H1 (cell line): ENCODE measurements at regions not wholly inside any gene's neighbourhood (a gene's known extent, or its start where the extent isn't known, plus 50 kb on each side); places are given as distances from the start of the nearest gene placed in this dataset.

Experiments
- BRCA1 ChIP-seq: IDR thresholded peaks from 2 replicates; pipeline ENCODE4 v1.6.1; 2012; ENCODE audit warnings: low read depth, low read length, improper control_type of control experiment
- CHD7 ChIP-seq: fragments of 300-600 bp; sonication (generic); IDR thresholded peaks from 2 replicates; pipeline ENCODE4 v1.7.1; 2012; ENCODE audit warnings: low read length, moderate library complexity, mild to moderate bottlenecking, inconsistent platforms; ENCODE audit not compliant: insufficient replicate concordance
- CTBP2 ChIP-seq: IDR thresholded peaks from 2 replicates; pipeline ENCODE4 v1.7.0; 2011; ENCODE audit warnings: borderline replicate concordance, mild to moderate bottlenecking, moderate library complexity, mixed read lengths, low read length; ENCODE audit not compliant: insufficient read depth, insufficient read length
- EGR1 ChIP-seq: IDR thresholded peaks from 2 replicates; pipeline ENCODE4 v1.6.1; 2011; ENCODE audit warnings: low read depth, low read length, borderline replicate concordance
- JUN ChIP-seq: IDR thresholded peaks from 2 replicates; pipeline ENCODE4 v1.6.1; 2011; ENCODE audit warnings: low read depth, mild to moderate bottlenecking, improper control_type of control experiment, low read length
- JUND ChIP-seq: IDR thresholded peaks from 2 replicates; pipeline ENCODE4 v1.6.1; 2011; ENCODE audit warnings: mild to moderate bottlenecking, improper control_type of control experiment, low read length
- KDM4A ChIP-seq: IDR thresholded peaks from one replicate; pipeline ENCODE4 v1.7.1; 2012; ENCODE audit warnings: low read depth, mild to moderate bottlenecking, moderate library complexity, low read length, inconsistent platforms; ENCODE audit not compliant: severe bottlenecking
- MAX ChIP-seq: IDR thresholded peaks from 2 replicates; pipeline ENCODE4 v1.6.1; 2012; ENCODE audit warnings: inconsistent platforms
- NRF1 ChIP-seq: IDR thresholded peaks from 2 replicates; pipeline ENCODE4 v1.6.1; 2011; ENCODE audit warnings: mild to moderate bottlenecking, low read depth, low read length, improper control_type of control experiment
- PHF8 ChIP-seq: fragments of 200-600 bp; sonication (generic); conservative IDR thresholded peaks from 2 replicates; pipeline ENCODE4 v1.7.1; 2012; ENCODE audit warnings: low read depth, mild to moderate bottlenecking, inconsistent platforms, low read length, moderate library complexity
- SIN3A ChIP-seq, 2 experiments: IDR thresholded peaks in 1 of 2; conservative IDR thresholded peaks in 1 of 2; 2 replicates each; pipeline ENCODE4 v1.6.1; 2011 to 2012; ENCODE audit warnings: low read length in 2 of 2, improper control_type of control experiment in 1 of 2, low read depth in 1 of 2, mild to moderate bottlenecking in 1 of 2

GRCh38 chr11:42049186-42049585, 589.7 kb upstream of the LRRC4C start (continued):
- TF ChIP-seq CHD7 (no peak), JUN (no peak), MAX (no peak), KDM4A (no peak), PHF8 (no peak), EGR1 (no peak), CTBP2 (no peak), BRCA1 (no peak), SIN3A (conservative IDR thresholded peaks at IDR 0.05 in 1 of 2, IDR thresholded peaks at IDR 0.05 in 1 of 2; ENCODE audit: low read depth in 1 of 2, low read length in 2 of 2) (no peak), NRF1 (no peak), JUND (no peak)
